ENCODE measurements at regions not wholly inside any gene's neighbourhood (a gene's known extent, or its start where the extent isn't known, plus 50 kb on each side); places are given as distances from the start of the nearest gene placed in this dataset.
A peak's percentile ranks its signal among the peaks of the same experiment; 100 is the strongest.

GRCh38 chr2:121036226-121036692 lies 248.7 kb downstream of the TFCP2L1 start (continued):
- TF ChIP-seq, protein P1, sequence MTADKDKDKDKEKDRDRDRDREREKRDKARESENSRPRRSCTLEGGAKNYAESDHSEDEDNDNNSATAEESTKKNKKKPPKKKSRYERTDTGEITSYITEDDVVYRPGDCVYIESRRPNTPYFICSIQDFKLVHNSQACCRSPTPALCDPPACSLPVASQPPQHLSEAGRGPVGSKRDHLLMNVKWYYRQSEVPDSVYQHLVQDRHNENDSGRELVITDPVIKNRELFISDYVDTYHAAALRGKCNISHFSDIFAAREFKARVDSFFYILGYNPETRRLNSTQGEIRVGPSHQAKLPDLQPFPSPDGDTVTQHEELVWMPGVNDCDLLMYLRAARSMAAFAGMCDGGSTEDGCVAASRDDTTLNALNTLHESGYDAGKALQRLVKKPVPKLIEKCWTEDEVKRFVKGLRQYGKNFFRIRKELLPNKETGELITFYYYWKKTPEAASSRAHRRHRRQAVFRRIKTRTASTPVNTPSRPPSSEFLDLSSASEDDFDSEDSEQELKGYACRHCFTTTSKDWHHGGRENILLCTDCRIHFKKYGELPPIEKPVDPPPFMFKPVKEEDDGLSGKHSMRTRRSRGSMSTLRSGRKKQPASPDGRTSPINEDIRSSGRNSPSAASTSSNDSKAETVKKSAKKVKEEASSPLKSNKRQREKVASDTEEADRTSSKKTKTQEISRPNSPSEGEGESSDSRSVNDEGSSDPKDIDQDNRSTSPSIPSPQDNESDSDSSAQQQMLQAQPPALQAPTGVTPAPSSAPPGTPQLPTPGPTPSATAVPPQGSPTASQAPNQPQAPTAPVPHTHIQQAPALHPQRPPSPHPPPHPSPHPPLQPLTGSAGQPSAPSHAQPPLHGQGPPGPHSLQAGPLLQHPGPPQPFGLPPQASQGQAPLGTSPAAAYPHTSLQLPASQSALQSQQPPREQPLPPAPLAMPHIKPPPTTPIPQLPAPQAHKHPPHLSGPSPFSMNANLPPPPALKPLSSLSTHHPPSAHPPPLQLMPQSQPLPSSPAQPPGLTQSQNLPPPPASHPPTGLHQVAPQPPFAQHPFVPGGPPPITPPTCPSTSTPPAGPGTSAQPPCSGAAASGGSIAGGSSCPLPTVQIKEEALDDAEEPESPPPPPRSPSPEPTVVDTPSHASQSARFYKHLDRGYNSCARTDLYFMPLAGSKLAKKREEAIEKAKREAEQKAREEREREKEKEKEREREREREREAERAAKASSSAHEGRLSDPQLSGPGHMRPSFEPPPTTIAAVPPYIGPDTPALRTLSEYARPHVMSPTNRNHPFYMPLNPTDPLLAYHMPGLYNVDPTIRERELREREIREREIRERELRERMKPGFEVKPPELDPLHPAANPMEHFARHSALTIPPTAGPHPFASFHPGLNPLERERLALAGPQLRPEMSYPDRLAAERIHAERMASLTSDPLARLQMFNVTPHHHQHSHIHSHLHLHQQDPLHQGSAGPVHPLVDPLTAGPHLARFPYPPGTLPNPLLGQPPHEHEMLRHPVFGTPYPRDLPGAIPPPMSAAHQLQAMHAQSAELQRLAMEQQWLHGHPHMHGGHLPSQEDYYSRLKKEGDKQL (CRISPR knock-in tag; IDR thresholded peaks at IDR 0.05; ENCODE audit: low read depth) = peak; percentile 93
- no peak for TF ChIP-seq AHR (CRISPR knock-in tag; IDR thresholded peaks at IDR 0.05)

DNA sequence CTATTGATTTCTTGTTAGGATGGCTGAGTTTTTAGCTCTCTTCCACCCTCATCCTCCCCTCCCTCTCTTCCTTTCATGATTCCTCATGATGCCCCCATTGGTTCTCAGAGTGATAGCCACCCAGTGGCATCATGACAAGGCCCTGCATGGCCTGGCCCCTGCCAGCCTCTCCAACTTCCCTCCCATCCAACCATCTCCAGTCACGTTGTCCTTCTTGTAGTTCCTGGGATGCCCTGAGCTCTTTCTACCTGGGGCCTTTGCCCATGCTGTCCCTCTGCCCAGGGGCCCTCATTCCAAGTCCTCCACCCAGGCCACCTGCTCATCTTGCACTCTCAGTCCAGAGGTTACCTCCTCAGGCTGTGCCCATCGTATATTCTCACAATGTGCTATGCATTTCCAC lies 247.5 kb downstream of the TFCP2L1 start:
- Histone ChIP-seq H3K9ac (ENCODE audit: insufficient read depth, low read depth, low read length) (no peak overlapping the region), H3K4me2 (ENCODE audit: low read depth, low read length) (no peak overlapping the region), H3K9me3 (ENCODE audit: low read length) (no peaks in the 10 kb centered on the region), H3K79me2 (ENCODE audit: insufficient read depth, low read length) (no peaks in the 10 kb centered on the region), H3K4me3 (replicated peaks in 1 of 3; ENCODE audit: insufficient read depth in 1 of 3, low read depth in 2 of 3, low read length in 3 of 3) (no peak overlapping the region), H3K4me1 (ENCODE audit: insufficient read depth, low read length) (peaks cover 12% of the 10 kb centered on the region), H3K27me3 (ENCODE audit: control insufficient read depth in 1 of 2, insufficient read depth in 2 of 2, low read length in 2 of 2) (peaks cover 2 to 82% of the 10 kb centered on the region in 2 experiments; a peak in 4 of 5 replicates), H2AFZ (ENCODE audit: low read length) (no peak overlapping the region), H3K36me3 (replicated peaks in 1 of 2; ENCODE audit: control insufficient read depth in 1 of 2, insufficient read depth in 2 of 2, low read length in 2 of 2) (no peaks in the 10 kb centered on the region), H4K20me1 (ENCODE audit: insufficient read depth, low read length) (no peaks in the 10 kb centered on the region), H3K27ac (ENCODE audit: extremely low read length, insufficient read depth, low read length) (no peak overlapping the region)
- FAIRE-seq (no peak), DNase-seq (ENCODE audit: low spot score) (no peak), ATAC-seq (no peak)
- TF ChIP-seq ZNF138 (CRISPR knock-in tag; IDR thresholded peaks at IDR 0.05; ENCODE audit: low read depth) = no peak
- intact Hi-C loops (cut with micrococcal nuclease; ENCODE audit: unreplicated experiment) (no loop called here), in situ Hi-C loops (cut with HindIII; ENCODE audit: extremely low pct_ligation_motif_present, low pct_unique_long_range_greater_than_20kb) (no loop called here)
- 22% methylated on average over 2 of the region's 2 CpGs for WGBS (ENCODE audit: low lambda C conversion rate)
- ChIA-PET CTCF (ENCODE audit: low intra/inter-chr PET ratio, low total read pairs) (no interaction called here), POLR2A (no interaction called here)
- BruUV-seq (replicated peaks) = no TSS peak

Data from HepG2 (cell line).